SK-N-SH (cell line): ENCODE measurements at regions not wholly inside any gene's neighbourhood (a gene's known extent, or its start where the extent isn't known, plus 50 kb on each side); places are given as distances from the start of the nearest gene placed in this dataset.

Experiments
- CTCF ChIA-PET: fragments of 300-600, 350-600 bp; formaldehyde crosslinking; extraction: SDS; loops from one replicate; lab custom pipeline; 2021; lab: Yijun Ruan, JAX
- POLR2A ChIA-PET: fragments of 350-600 bp; sonication (Branson Sonifier 250); formaldehyde crosslinking; extraction: SDS; loops from one replicate; lab custom pipeline; 2020; ENCODE audit warnings: antibody characterized with exemption, inconsistent platforms; lab: Yijun Ruan, JAX
- DNase-seq: peaks from one replicate; pipeline ENCODE4 v3.0.0; 2012
- H2AFZ ChIP-seq: fragments of 200-600 bp; sonication (generic); 2 replicates; pipeline ENCODE4 v1.8.1; 2016; ENCODE audit warnings: antibody characterized with exemption, mild to moderate bottlenecking, low read depth
- H3F3A ChIP-seq: fragments of 200-600 bp; sonication (generic); replicated peaks from 2 replicates; pipeline ENCODE3; 2016; ENCODE audit warnings: antibody characterized with exemption, mild to moderate bottlenecking; ENCODE audit not compliant: insufficient read depth
- H3K27ac ChIP-seq, 2 experiments: fragments of 200-500 bp in 1 of 2; fragments of 200-600 bp in 1 of 2; sonication (Bioruptor generic) in 1 of 2; sonication (generic), shearing (Covaris generic) in 1 of 2; 2 replicates each; pipeline versions ENCODE4 v1.5.1 to v1.6.1; 2014 to 2016; ENCODE audit warnings: low read depth in 2 of 2, inconsistent platforms in 1 of 2, low read length in 1 of 2, mild to moderate bottlenecking in 1 of 2, mixed read lengths in 1 of 2
- H3K27me3 ChIP-seq: fragments of 200-600 bp; sonication (generic), shearing (Covaris generic); 2 replicates; pipeline ENCODE4 v1.6.1; 2016; ENCODE audit warnings: mixed run types; ENCODE audit not compliant: insufficient read depth
- H3K36me3 ChIP-seq, 2 experiments: fragments of 200-500 bp in 1 of 2; fragments of 200-600 bp in 1 of 2; sonication (Bioruptor generic) in 1 of 2; sonication (generic) in 1 of 2; replicated peaks in 1 of 2; 2 replicates each; pipeline versions ENCODE3 to v1.5.1; 2014 to 2016; ENCODE audit warnings: low read length in 1 of 2, mild to moderate bottlenecking in 1 of 2; ENCODE audit not compliant: insufficient read depth in 2 of 2, control insufficient read depth in 1 of 2
- H3K4me1 ChIP-seq, 2 experiments: fragments of 200-500 bp in 1 of 2; fragments of 200-600 bp in 1 of 2; sonication (Bioruptor generic) in 1 of 2; sonication (generic), shearing (Covaris generic) in 1 of 2; 2 replicates each; pipeline versions ENCODE4 v1.5.1 to v1.6.1; 2014 to 2016; ENCODE audit warnings: low read depth in 1 of 2, low read length in 1 of 2, mixed run types in 1 of 2; ENCODE audit not compliant: insufficient read depth in 2 of 2, control insufficient read depth in 1 of 2
- H3K4me2 ChIP-seq: fragments of 200-600 bp; sonication (generic), shearing (Covaris generic); 2 replicates; pipeline ENCODE4 v1.6.1; 2017; ENCODE audit warnings: mixed run types
- H3K4me3 ChIP-seq, 2 experiments: fragments of 200-500 bp in 1 of 2; fragments of 200-600 bp in 1 of 2; sonication (Bioruptor generic) in 1 of 2; sonication (generic), shearing (Covaris generic) in 1 of 2; 2 replicates each; pipeline versions ENCODE4 v1.5.1 to v1.8.1; 2014 to 2016; ENCODE audit warnings: low read depth in 2 of 2, inconsistent platforms in 1 of 2, low read length in 1 of 2, mild to moderate bottlenecking in 1 of 2, mixed read lengths in 1 of 2, moderate library complexity in 1 of 2
- H3K79me2 ChIP-seq: fragments of 200-600 bp; sonication (generic); 2 replicates; pipeline ENCODE4 v1.8.1; 2017; ENCODE audit warnings: mild to moderate bottlenecking; ENCODE audit not compliant: insufficient read depth
- H3K9ac ChIP-seq: fragments of 200-600 bp; sonication (generic); 2 replicates; pipeline ENCODE4 v1.6.1; 2017; ENCODE audit warnings: mixed run types
- H3K9me2 ChIP-seq: fragments of 200-600 bp; sonication (generic); 2 replicates; pipeline ENCODE4 v1.6.1; 2017; ENCODE audit warnings: mixed run types
- H3K9me3 ChIP-seq: fragments of 200-600 bp; sonication (generic); 2 replicates; pipeline ENCODE4 v1.6.1; 2017; ENCODE audit warnings: mixed run types, mild to moderate bottlenecking, moderate library complexity
- H4K20me1 ChIP-seq: fragments of 200-600 bp; sonication (generic); 2 replicates; pipeline ENCODE4 v1.6.1; 2017; ENCODE audit warnings: mild to moderate bottlenecking, mixed run types; ENCODE audit not compliant: insufficient read depth
- CTCF ChIP-seq: fragments of 200-600 bp; sonication (generic); IDR thresholded peaks from 2 replicates; pipeline ENCODE4 v1.6.1; 2017; ENCODE audit warnings: antibody characterized with exemption, mild to moderate bottlenecking, moderate library complexity
- EP300 ChIP-seq, 2 experiments: IDR thresholded peaks; 2 replicates each; pipeline versions ENCODE4 v1.4.0 to v1.6.1; 2012; ENCODE audit warnings: borderline replicate concordance in 1 of 2, low read depth in 1 of 2, low read length in 1 of 2
- FOXJ3 ChIP-seq: sonication (generic); formaldehyde crosslinking; IDR thresholded peaks from 2 replicates; pipeline ENCODE4 v1.5.1; 2020; ENCODE audit warnings: mild to moderate bottlenecking, missing genetic modification reagents
- GATA2 ChIP-seq: sonication (generic); formaldehyde crosslinking; IDR thresholded peaks from 2 replicates; pipeline ENCODE4 v1.5.0; 2020; ENCODE audit warnings: mild to moderate bottlenecking, missing genetic modification reagents
- MAX ChIP-seq: IDR thresholded peaks from 2 replicates; pipeline ENCODE4 v1.4.0; 2012; ENCODE audit warnings: low read depth
- RCOR1 ChIP-seq: fragments of 150-350 bp; IDR thresholded peaks from 2 replicates; pipeline ENCODE4 v1.6.1; 2017; ENCODE audit warnings: antibody characterized with exemption, low read length
- RXRA ChIP-seq: IDR thresholded peaks from 2 replicates; pipeline ENCODE4 v1.4.0; 2012; ENCODE audit warnings: low read depth, mild to moderate bottlenecking, borderline replicate concordance
- TAF1 ChIP-seq: IDR thresholded peaks from 2 replicates; pipeline ENCODE4 v1.6.1; 2012; ENCODE audit warnings: low read depth, mild to moderate bottlenecking, low read length, moderate library complexity, borderline replicate concordance
- USF2 ChIP-seq: fragments of 150-350 bp; IDR thresholded peaks from 2 replicates; pipeline ENCODE4 v1.6.1; 2017; ENCODE audit warnings: antibody characterized with exemption, low read length, low read depth, borderline replicate concordance
- YY1 ChIP-seq: IDR thresholded peaks from 2 replicates; pipeline ENCODE4 v1.4.0; 2012; ENCODE audit warnings: low read depth, mild to moderate bottlenecking
- ZBTB33 ChIP-seq: IDR thresholded peaks from 2 replicates; pipeline ENCODE4 v1.4.0; 2012; ENCODE audit warnings: low read depth, borderline replicate concordance
- WGBS: methylation state at CpG from one replicate; pipeline ENCODE4 v1.1.6; 2017; ENCODE audit warnings: low lambda C conversion rate; 5-methylcytosine and 5-hydroxymethylcytosine counted together

- H3K9ac ChIP-seq = no peak overlapping the region
- 45% methylated on average over 4 of the region's 4 CpGs for WGBS
- TF ChIP-seq CTCF (no peak), FOXJ3 (CRISPR knock-in tag) (no peak), USF2 (no peak), YY1 (no peak), GATA2 (CRISPR knock-in tag) (no peak), EP300 (IDR thresholded peaks at IDR 0.05; ENCODE audit: borderline replicate concordance in 1 of 2, low read depth in 1 of 2, low read length in 1 of 2) (no peak), ZBTB33 (no peak), TAF1 (no peak), RCOR1 (no peak), RXRA (no peak), MAX (no peak)
- H3K27me3 ChIP-seq = no peaks in the 10 kb centered on the region; the same call in 1 of the 2 replicates
- H3K79me2 ChIP-seq = no peaks in the 10 kb centered on the region
- H2AFZ ChIP-seq = no peak overlapping the region
- no peaks in the 10 kb centered on the region for H3K4me1 ChIP-seq
- H3K9me2 ChIP-seq = no peaks in the 10 kb centered on the region
- no peaks in the 10 kb centered on the region for H3F3A ChIP-seq
- CTCF ChIA-PET = interaction anchor here (1.0 to 1.4 kb wide), 2 partner anchors 13 to 15 kb away, joined by 3 to 5 read pairs; no protein-coding TSS in a partner anchor
- POLR2A ChIA-PET = no interaction called here
- no peak overlapping the region for H3K4me3 ChIP-seq
- DNase-seq = no peak
- H3K9me3 ChIP-seq = no peaks in the 10 kb centered on the region
- H3K27ac ChIP-seq = no peak overlapping the region
- no peak overlapping the region for H3K4me2 ChIP-seq
- H3K36me3 ChIP-seq = no peaks in the 10 kb centered on the region
- H4K20me1 ChIP-seq = no peaks in the 10 kb centered on the region
These were observed 68.8 kb downstream of the TSN start for GRCh38 chr2:121824264-121824663.
